Activated CD4-positive, CD25-positive, alpha-beta regulatory T cell treated with anti-CD3 and anti-CD28 coated beads, Interleukin-2, amount 50 U/mL, for 24 hours (primary cell): ENCODE measurements at regions not wholly inside any gene's neighbourhood (a gene's known extent, or its start where the extent isn't known, plus 50 kb on each side); places are given as distances from the start of the nearest gene placed in this dataset.

Source experiments
- ATAC-seq, 2 donors: fragments of 150-1000 bp; cut with Tn5 transposase; one replicate each; pipeline ENCODE4 v1.10.0; 2021; ENCODE audit warnings: mild to moderate bottlenecking in 1 of 2, moderate library complexity in 1 of 2

- no peak for ATAC-seq
Measured at GRCh38 chr2:228648541-228648940, 467.1 kb upstream of the SPHKAP start.

- no peak for ATAC-seq
Measured at GRCh38 chr2:228646061-228646460, 464.6 kb upstream of the SPHKAP start.

- no peak for ATAC-seq
Measured at GRCh38 chr2:228644199-228644598, 462.7 kb upstream of the SPHKAP start.

- no peak for ATAC-seq
Measured at GRCh38 chr2:228642861-228643260, 461.4 kb upstream of the SPHKAP start.

GRCh38 chr2:228630786-228631185, 449.3 kb upstream of the SPHKAP start:
- ATAC-seq: no peak

GRCh38 chr2:228629251-228629650, 447.8 kb upstream of the SPHKAP start:
- ATAC-seq: no peak

GRCh38 chr2:228628682-228629081, 447.2 kb upstream of the SPHKAP start:
- no peak for ATAC-seq

GRCh38 chr2:228627510-228627909, 446.0 kb upstream of the SPHKAP start:
- ATAC-seq: no peak

GRCh38 chr2:228625481-228625880, 444.0 kb upstream of the SPHKAP start:
- ATAC-seq: no peak

GRCh38 chr2:228624733-228625132, 443.2 kb upstream of the SPHKAP start:
- no peak for ATAC-seq

GRCh38 chr2:228615496-228615895, 434.0 kb upstream of the SPHKAP start:
- no peak for ATAC-seq

- no peak for ATAC-seq
Measured at GRCh38 chr2:228614741-228615140, 433.3 kb upstream of the SPHKAP start.

GRCh38 chr2:228613133-228613850, 431.8 kb upstream of the SPHKAP start:
- peak; percentile 38 to 41 for ATAC-seq

- ATAC-seq: no peak
Measured at GRCh38 chr2:228611171-228611570, 429.7 kb upstream of the SPHKAP start.

GRCh38 chr2:228602288-228602687, 420.8 kb upstream of the SPHKAP start:
- no peak for ATAC-seq

GRCh38 chr2:228600265-228600664, 418.8 kb upstream of the SPHKAP start:
- ATAC-seq: no peak

GRCh38 chr2:228599781-228600180, 418.3 kb upstream of the SPHKAP start:
- ATAC-seq: no peak

- no peak for ATAC-seq
Measured at GRCh38 chr2:228599297-228599696, 417.8 kb upstream of the SPHKAP start.

- no peak for ATAC-seq
Measured at GRCh38 chr2:228597032-228597431, 415.5 kb upstream of the SPHKAP start.

GRCh38 chr2:228594012-228594411, 412.5 kb upstream of the SPHKAP start:
- ATAC-seq: no peak

- no peak for ATAC-seq
Measured at GRCh38 chr2:228592925-228593324, 411.4 kb upstream of the SPHKAP start.

GRCh38 chr2:228590681-228591080, 409.2 kb upstream of the SPHKAP start:
- no peak for ATAC-seq

GRCh38 chr2:228589115-228589514, 407.6 kb upstream of the SPHKAP start:
- no peak for ATAC-seq

- ATAC-seq: no peak
Measured at GRCh38 chr2:228581731-228582130, 400.2 kb upstream of the SPHKAP start.

- no peak for ATAC-seq
Measured at GRCh38 chr2:228575897-228576296, 394.4 kb upstream of the SPHKAP start.
